ENCODE measurements at regions not wholly inside any gene's neighbourhood (a gene's known extent, or its start where the extent isn't known, plus 50 kb on each side); places are given as distances from the start of the nearest gene placed in this dataset.

DNA sequence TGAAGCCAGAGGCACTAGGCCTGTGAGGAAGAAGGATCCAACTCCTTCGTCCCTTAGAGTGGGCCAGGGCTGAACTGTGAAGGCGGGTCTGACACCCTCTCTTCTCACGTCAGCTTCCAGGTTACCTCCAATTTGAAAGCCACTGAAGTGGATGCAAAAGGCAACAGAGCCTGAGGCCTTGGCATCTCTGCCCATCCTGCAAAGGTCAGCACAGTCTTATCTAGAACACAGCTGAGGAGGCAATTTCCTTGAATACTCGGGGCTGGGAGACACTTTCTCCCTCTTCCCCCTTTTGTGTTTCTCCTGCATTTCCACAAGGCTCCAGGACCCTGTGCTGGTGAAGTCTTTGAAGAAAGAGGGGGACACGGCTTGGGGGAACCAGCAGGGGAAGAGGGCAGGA is 91.6 kb upstream of the PAX6 start:
- no peak overlapping the region for H2AFZ ChIP-seq (ENCODE audit: low read length)
- H3F3A ChIP-seq (ENCODE audit: low read depth): no peaks in the 10 kb centered on the region
- H3K4me1 ChIP-seq (ENCODE audit: insufficient read depth, low read length, poor library complexity, severe bottlenecking): no peaks in the 10 kb centered on the region
- H3K9ac ChIP-seq (ENCODE audit: low read depth, low read length, poor library complexity, severe bottlenecking): no peak overlapping the region
- no peaks in the 10 kb centered on the region for H3K36me3 ChIP-seq (ENCODE audit: insufficient read depth, low read length)
- H4K20me1 ChIP-seq (ENCODE audit: insufficient read depth, low read length, poor library complexity, severe bottlenecking): no peaks in the 10 kb centered on the region
- H3K9me2 ChIP-seq (replicated peaks; ENCODE audit: low read depth, low read length): no peaks in the 10 kb centered on the region
- H3K4me2 ChIP-seq (ENCODE audit: low read depth, low read length, poor library complexity, severe bottlenecking): no peak overlapping the region
- no peak overlapping the region for H3K4me3 ChIP-seq (ENCODE audit: low read length, poor library complexity, severe bottlenecking)
- TF ChIP-seq, protein P1, sequence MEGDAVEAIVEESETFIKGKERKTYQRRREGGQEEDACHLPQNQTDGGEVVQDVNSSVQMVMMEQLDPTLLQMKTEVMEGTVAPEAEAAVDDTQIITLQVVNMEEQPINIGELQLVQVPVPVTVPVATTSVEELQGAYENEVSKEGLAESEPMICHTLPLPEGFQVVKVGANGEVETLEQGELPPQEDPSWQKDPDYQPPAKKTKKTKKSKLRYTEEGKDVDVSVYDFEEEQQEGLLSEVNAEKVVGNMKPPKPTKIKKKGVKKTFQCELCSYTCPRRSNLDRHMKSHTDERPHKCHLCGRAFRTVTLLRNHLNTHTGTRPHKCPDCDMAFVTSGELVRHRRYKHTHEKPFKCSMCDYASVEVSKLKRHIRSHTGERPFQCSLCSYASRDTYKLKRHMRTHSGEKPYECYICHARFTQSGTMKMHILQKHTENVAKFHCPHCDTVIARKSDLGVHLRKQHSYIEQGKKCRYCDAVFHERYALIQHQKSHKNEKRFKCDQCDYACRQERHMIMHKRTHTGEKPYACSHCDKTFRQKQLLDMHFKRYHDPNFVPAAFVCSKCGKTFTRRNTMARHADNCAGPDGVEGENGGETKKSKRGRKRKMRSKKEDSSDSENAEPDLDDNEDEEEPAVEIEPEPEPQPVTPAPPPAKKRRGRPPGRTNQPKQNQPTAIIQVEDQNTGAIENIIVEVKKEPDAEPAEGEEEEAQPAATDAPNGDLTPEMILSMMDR (conservative IDR thresholded peaks at IDR 0.05; ENCODE audit: low read length): no peak
- TF ChIP-seq EZH2phosphoT487 (IDR thresholded peaks at IDR 0.05; ENCODE audit: borderline replicate concordance): no peak
- H3K79me2 ChIP-seq (ENCODE audit: insufficient read depth, low read length): no peaks in the 10 kb centered on the region
- no peaks in the 10 kb centered on the region for H3K9me3 ChIP-seq (ENCODE audit: insufficient read depth, low read depth, low read length)
- no peaks in the 10 kb centered on the region for H3K27me3 ChIP-seq (ENCODE audit: insufficient read depth, low read length, poor library complexity, severe bottlenecking)

DNA sequence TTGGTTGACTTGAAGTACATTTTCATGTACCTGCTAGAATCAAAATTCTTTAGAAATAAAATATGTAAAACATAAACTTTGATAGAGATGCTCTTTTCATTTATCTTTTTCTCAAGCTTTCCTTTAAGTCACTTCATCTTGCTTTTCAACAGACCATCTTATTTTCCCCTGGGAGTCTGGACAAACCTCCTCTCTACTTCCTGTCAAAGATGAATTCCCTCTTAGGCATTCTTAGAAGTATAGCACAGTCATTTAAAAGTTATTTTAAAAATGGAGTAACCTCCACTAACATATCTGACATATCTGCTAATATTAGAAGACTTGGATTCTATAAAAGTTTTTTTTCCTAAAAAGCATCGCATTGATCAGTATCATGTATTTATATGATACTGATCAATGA is 84.8 kb upstream of the PAX6 start:
- no peak overlapping the region for H3K4me2 ChIP-seq (ENCODE audit: low read depth, low read length, poor library complexity, severe bottlenecking)
- no peak overlapping the region for H3K9ac ChIP-seq (ENCODE audit: low read depth, low read length, poor library complexity, severe bottlenecking)
- TF ChIP-seq, protein P1 (conservative IDR thresholded peaks at IDR 0.05; ENCODE audit: low read length): no peak
- no peak for TF ChIP-seq EZH2phosphoT487 (IDR thresholded peaks at IDR 0.05; ENCODE audit: borderline replicate concordance)
- H2AFZ ChIP-seq (ENCODE audit: low read length): no peak overlapping the region
- H3K4me3 ChIP-seq (ENCODE audit: low read length, poor library complexity, severe bottlenecking): no peak overlapping the region
- H3F3A ChIP-seq (ENCODE audit: low read depth): no peaks in the 10 kb centered on the region
- H4K20me1 ChIP-seq (ENCODE audit: insufficient read depth, low read length, poor library complexity, severe bottlenecking): no peaks in the 10 kb centered on the region
- H3K4me1 ChIP-seq (ENCODE audit: insufficient read depth, low read length, poor library complexity, severe bottlenecking): no peaks in the 10 kb centered on the region
- H3K9me3 ChIP-seq (ENCODE audit: insufficient read depth, low read depth, low read length): no peaks in the 10 kb centered on the region
- no peaks in the 10 kb centered on the region for H3K79me2 ChIP-seq (ENCODE audit: insufficient read depth, low read length)
- H3K9me2 ChIP-seq (replicated peaks; ENCODE audit: low read depth, low read length): no peaks in the 10 kb centered on the region
- no peaks in the 10 kb centered on the region for H3K36me3 ChIP-seq (ENCODE audit: insufficient read depth, low read length)
- no peaks in the 10 kb centered on the region for H3K27me3 ChIP-seq (ENCODE audit: insufficient read depth, low read length, poor library complexity, severe bottlenecking)

DNA sequence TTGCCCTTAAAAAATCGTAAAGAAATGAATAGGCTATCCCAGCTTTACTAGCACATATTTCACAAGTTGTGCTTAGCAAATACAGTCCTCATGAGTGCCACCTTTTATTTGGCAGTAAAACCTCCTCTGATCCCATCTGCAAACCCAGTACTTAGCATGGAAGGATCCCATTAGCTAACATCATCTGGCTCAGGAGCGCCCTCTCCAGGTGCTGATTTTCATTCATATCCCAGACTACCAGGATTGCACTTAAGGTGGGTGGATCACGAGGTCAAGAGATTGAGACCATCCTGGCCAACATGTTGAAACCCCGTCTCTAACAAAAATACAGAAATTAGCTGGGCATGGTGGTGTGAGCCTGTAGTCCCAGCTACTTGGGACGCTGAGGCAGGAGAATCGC is 76.1 kb upstream of the PAX6 start:
- Histone ChIP-seq H3K9me2 (replicated peaks; ENCODE audit: low read depth, low read length) (no peaks in the 10 kb centered on the region), H3K27me3 (ENCODE audit: insufficient read depth, low read length, poor library complexity, severe bottlenecking) (no peaks in the 10 kb centered on the region), H3K36me3 (ENCODE audit: insufficient read depth, low read length) (no peaks in the 10 kb centered on the region), H2AFZ (ENCODE audit: low read length) (no peak overlapping the region), H3K9me3 (ENCODE audit: insufficient read depth, low read depth, low read length) (no peaks in the 10 kb centered on the region), H3K79me2 (ENCODE audit: insufficient read depth, low read length) (no peaks in the 10 kb centered on the region), H4K20me1 (ENCODE audit: insufficient read depth, low read length, poor library complexity, severe bottlenecking) (no peaks in the 10 kb centered on the region), H3K4me1 (ENCODE audit: insufficient read depth, low read length, poor library complexity, severe bottlenecking) (no peaks in the 10 kb centered on the region), H3K9ac (ENCODE audit: low read depth, low read length, poor library complexity, severe bottlenecking) (no peak overlapping the region), H3K4me3 (ENCODE audit: low read length, poor library complexity, severe bottlenecking) (no peak overlapping the region), H3K4me2 (ENCODE audit: low read depth, low read length, poor library complexity, severe bottlenecking) (no peak overlapping the region), H3F3A (ENCODE audit: low read depth) (no peaks in the 10 kb centered on the region)
- TF ChIP-seq, protein P1 (conservative IDR thresholded peaks at IDR 0.05; ENCODE audit: low read length): peak; percentile 65
- no peak for TF ChIP-seq EZH2phosphoT487 (IDR thresholded peaks at IDR 0.05; ENCODE audit: borderline replicate concordance)

Data from Loucy (cell line).